Ectodermal cell (in vitro differentiated cells): ENCODE measurements at regions not wholly inside any gene's neighbourhood (a gene's known extent, or its start where the extent isn't known, plus 50 kb on each side); places are given as distances from the start of the nearest gene placed in this dataset.

Experiments used
- H3K27ac ChIP-seq: 2 replicates; pipeline ENCODE4 v1.7.0; 2013; ENCODE audit warnings: mild to moderate bottlenecking, low read depth, low read length; ENCODE audit not compliant: insufficient read depth, poor library complexity, severe bottlenecking
- H3K27me3 ChIP-seq: 2 replicates; pipeline ENCODE4 v1.7.0; 2013; ENCODE audit warnings: mild to moderate bottlenecking, low read length; ENCODE audit not compliant: insufficient read depth, control insufficient read depth, poor library complexity, severe bottlenecking
- H3K36me3 ChIP-seq: one replicate; pipeline ENCODE4 v1.7.0; 2013; ENCODE audit warnings: low read length; ENCODE audit not compliant: control insufficient read depth, insufficient read depth
- H3K4me1 ChIP-seq: one replicate; pipeline ENCODE4 v1.7.0; 2013; ENCODE audit warnings: low read length; ENCODE audit not compliant: control insufficient read depth, insufficient read depth
- H3K4me3 ChIP-seq: 2 replicates; pipeline ENCODE4 v1.7.0; 2013; ENCODE audit warnings: low read depth, low read length, control low read depth; ENCODE audit not compliant: insufficient read depth
- H3K9me3 ChIP-seq: 2 replicates; pipeline ENCODE4 v1.7.0; 2013; ENCODE audit warnings: mild to moderate bottlenecking, low read length, moderate library complexity; ENCODE audit not compliant: control insufficient read depth
- WGBS, 2 experiments: methylation state at CpG; one replicate each; pipeline ENCODE4 v1.1.7; 2013; ENCODE audit warnings: missing lambda C conversion rate in 2 of 2; 5-methylcytosine and 5-hydroxymethylcytosine counted together

- WGBS, 2 experiments = 94 to 98% methylated on average over 3 of the region's 3 CpGs
These were observed 398.7 kb downstream of the BRINP2 start for GRCh38 chr1:177569476-177569875.

DNA sequence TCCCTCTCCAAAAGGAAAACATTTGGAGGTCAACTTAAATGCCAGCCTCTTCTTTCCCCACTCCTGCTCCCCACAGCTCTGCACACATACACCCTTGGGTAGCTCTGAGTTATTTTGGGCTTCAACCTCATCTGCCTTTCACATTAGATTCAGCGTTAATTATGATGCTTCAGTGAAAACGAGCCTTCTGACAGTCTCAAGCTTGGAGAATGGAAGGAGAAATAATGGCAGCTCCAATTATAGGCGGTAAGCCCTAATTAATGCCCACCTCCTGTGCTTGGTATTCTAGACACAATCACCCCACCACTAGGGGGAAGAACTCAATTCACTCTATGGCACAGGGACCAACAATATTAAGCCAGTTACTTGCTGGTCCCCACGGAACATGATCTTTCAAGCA, 397.9 kb downstream of the BRINP2 start:
- H3K4me1 ChIP-seq = no peaks in the 10 kb centered on the region
- no peaks in the 10 kb centered on the region for H3K36me3 ChIP-seq
- WGBS, 2 experiments = 86 to 90% methylated on average over 4 of the region's 4 CpGs
- no peaks in the 10 kb centered on the region for H3K27me3 ChIP-seq
- no peak overlapping the region for H3K4me3 ChIP-seq
- H3K27ac ChIP-seq = no peak overlapping the region
- H3K9me3 ChIP-seq = no peaks in the 10 kb centered on the region

More at GRCh38 chr1:177569476-177569875, 398.7 kb downstream of the BRINP2 start:
- Histone ChIP-seq H3K4me1 (no peaks in the 10 kb centered on the region), H3K36me3 (no peaks in the 10 kb centered on the region), H3K9me3 (no peaks in the 10 kb centered on the region), H3K27me3 (no peaks in the 10 kb centered on the region), H3K27ac (no peak overlapping the region), H3K4me3 (no peak overlapping the region)

DNA sequence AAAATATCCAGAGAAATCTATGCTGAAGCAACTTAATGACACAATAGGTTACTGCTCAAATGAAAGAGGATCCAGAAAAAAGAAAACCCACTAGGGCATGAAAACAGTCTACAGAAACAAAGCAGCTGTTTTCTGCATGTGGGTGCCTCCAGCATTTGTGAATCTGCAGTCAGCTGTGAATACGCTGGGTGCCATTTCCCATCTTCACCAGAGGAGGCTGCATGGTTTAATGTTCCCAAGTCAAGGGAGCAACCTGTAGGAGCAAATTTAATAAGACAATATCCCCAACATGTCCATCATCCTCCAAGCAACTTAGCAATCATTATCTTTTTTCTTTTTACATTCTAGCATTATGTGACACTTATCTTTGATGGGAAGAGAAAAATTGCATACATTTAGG, 396.6 kb downstream of the BRINP2 start:
- H3K4me3 ChIP-seq = no peak overlapping the region
- H3K4me1 ChIP-seq = no peaks in the 10 kb centered on the region
- no peaks in the 10 kb centered on the region for H3K27me3 ChIP-seq
- 77 to 95% methylated on average over 1 of the region's 1 CpG for WGBS, 2 experiments
- no peak overlapping the region for H3K27ac ChIP-seq
- no peaks in the 10 kb centered on the region for H3K36me3 ChIP-seq
- H3K9me3 ChIP-seq = no peaks in the 10 kb centered on the region

- no peaks in the 10 kb centered on the region for H3K4me1 ChIP-seq
- no peak overlapping the region for H3K27ac ChIP-seq
- no peaks in the 10 kb centered on the region for H3K36me3 ChIP-seq
- no peaks in the 10 kb centered on the region for H3K27me3 ChIP-seq
- WGBS, 2 experiments = 95 to 98% methylated on average over 2 of the region's 3 CpGs
- no peak overlapping the region for H3K4me3 ChIP-seq
- H3K9me3 ChIP-seq = no peaks in the 10 kb centered on the region
These were observed 395.7 kb downstream of the BRINP2 start for GRCh38 chr1:177566495-177566894.

- Histone ChIP-seq H3K27me3 (no peaks in the 10 kb centered on the region), H3K9me3 (no peaks in the 10 kb centered on the region), H3K4me1 (no peaks in the 10 kb centered on the region), H3K4me3 (no peak overlapping the region), H3K36me3 (no peaks in the 10 kb centered on the region), H3K27ac (no peak overlapping the region)
- no CpG with 5 or more reads among the region's 1 CpG for WGBS, 2 experiments
These were observed 390.7 kb downstream of the BRINP2 start for GRCh38 chr1:177561436-177561835.

- WGBS, 2 experiments = 89 to 94% methylated on average over 1 of the region's 1 CpG
- Histone ChIP-seq H3K36me3 (no peaks in the 10 kb centered on the region), H3K27me3 (no peaks in the 10 kb centered on the region), H3K27ac (no peak overlapping the region), H3K4me1 (no peaks in the 10 kb centered on the region), H3K9me3 (no peaks in the 10 kb centered on the region), H3K4me3 (no peak overlapping the region)
These were observed 387.6 kb downstream of the BRINP2 start for GRCh38 chr1:177558372-177558771.

DNA sequence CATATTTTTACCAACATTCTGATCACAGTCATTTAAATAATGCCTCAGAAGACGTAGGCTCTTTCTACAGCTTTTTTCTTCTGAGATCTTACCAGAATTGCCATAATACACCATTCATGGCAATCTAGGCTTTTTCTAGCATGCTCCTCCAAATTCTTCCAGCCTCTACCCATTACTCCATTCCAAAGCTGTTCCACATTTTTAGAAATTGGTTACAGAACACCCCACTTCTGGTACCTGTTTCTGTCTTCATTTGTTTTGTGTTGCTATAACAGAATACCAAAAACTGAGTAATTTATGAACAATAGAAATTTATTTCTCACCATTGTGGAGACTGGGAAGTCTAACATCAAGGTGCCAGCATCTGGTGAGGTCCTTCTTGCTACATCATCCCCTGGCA, 385.4 kb downstream of the BRINP2 start:
- no peak overlapping the region for H3K27ac ChIP-seq
- WGBS, 2 experiments = 81 to 90% methylated on average over 1 of the region's 1 CpG
- H3K9me3 ChIP-seq = no peaks in the 10 kb centered on the region
- H3K36me3 ChIP-seq = no peaks in the 10 kb centered on the region
- no peak overlapping the region for H3K4me3 ChIP-seq
- no peaks in the 10 kb centered on the region for H3K27me3 ChIP-seq
- no peaks in the 10 kb centered on the region for H3K4me1 ChIP-seq

DNA sequence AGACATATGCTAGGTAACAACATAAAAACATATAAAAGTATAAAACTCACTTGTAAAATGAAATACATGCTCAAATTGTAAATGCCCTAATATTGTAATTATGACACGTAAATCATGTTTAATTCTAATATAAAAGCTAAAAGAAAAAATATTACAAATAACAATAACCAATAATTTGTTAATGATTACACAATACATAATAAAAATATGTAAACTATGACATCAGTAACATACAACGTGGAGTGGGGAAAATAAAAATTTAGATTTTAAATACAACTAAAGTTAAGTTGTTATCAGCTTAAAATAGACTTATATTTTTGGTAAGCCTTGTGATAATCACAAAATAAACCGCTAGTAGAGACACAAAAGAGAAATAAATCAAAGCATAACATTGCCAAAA, 376.4 kb downstream of the BRINP2 start:
- H3K9me3 ChIP-seq = no peaks in the 10 kb centered on the region

DNA sequence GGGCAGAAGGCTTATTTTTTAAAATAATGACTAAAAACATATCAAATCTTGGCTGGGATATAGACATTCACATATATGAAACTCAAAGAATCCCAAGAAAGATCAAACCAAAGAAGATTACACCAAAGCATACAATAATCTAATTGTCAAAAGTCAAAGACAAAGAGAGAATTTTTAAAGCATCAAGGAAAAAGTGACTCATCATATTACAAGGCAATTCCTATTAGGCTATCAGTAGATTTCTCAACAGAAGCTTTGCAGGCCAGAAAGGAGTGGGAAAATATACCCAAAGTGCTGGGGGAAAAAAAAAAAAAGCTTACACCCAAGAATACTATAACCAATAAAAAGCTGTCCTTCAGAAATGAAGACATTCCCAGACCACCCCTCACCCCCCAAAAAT, 375.6 kb downstream of the BRINP2 start:
- Histone ChIP-seq H3K9me3 (no peaks in the 10 kb centered on the region), H3K27ac (no peak overlapping the region), H3K36me3 (no peaks in the 10 kb centered on the region), H3K27me3 (no peaks in the 10 kb centered on the region), H3K4me3 (no peak overlapping the region), H3K4me1 (no peaks in the 10 kb centered on the region)

More for the DNA sequence above, 376.4 kb downstream of the BRINP2 start:
- no peaks in the 10 kb centered on the region for H3K27me3 ChIP-seq
- no peak overlapping the region for H3K27ac ChIP-seq
- no peak overlapping the region for H3K4me3 ChIP-seq
- no peaks in the 10 kb centered on the region for H3K36me3 ChIP-seq
- 100% methylated on average over 1 of the region's 3 CpGs; no CpG with 5 or more reads in 1 of the 2 experiments for WGBS, 2 experiments
- no peaks in the 10 kb centered on the region for H3K4me1 ChIP-seq

DNA sequence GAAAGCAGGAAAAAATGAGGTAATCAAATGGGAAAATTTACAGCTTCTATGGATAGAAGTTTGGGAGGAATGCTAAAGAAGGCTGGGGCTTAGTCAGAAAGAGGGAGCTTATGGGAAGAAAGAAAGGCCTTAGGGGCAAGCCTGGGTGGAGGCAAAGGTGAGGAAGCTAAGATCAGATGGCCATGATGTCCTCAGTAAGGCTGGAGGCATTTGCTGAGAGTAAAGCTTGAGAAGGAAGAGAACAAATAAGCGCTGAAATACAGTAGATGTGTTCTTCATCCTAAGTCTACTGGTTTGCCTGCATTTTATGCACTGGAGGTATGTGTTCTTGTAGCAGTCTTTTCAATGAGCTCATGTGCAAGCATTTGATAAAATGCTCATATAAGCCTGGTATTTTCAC, 355.4 kb downstream of the BRINP2 start:
- Histone ChIP-seq H3K27ac (no peak overlapping the region), H3K4me3 (no peak overlapping the region), H3K4me1 (peaks cover 6% of the 10 kb centered on the region), H3K27me3 (no peaks in the 10 kb centered on the region), H3K36me3 (no peaks in the 10 kb centered on the region), H3K9me3 (no peaks in the 10 kb centered on the region)
- WGBS, 2 experiments = 98 to 100% methylated on average over 1 of the region's 1 CpG

GRCh38 chr1:177525176-177525575, 354.4 kb downstream of the BRINP2 start:
- H3K4me1 ChIP-seq = peaks cover 6% of the 10 kb centered on the region
- H3K27me3 ChIP-seq = no peaks in the 10 kb centered on the region
- no peak overlapping the region for H3K27ac ChIP-seq
- 78 to 84% methylated on average over 2 of the region's 2 CpGs for WGBS, 2 experiments
- no peaks in the 10 kb centered on the region for H3K9me3 ChIP-seq
- H3K4me3 ChIP-seq = no peak overlapping the region
- H3K36me3 ChIP-seq = no peaks in the 10 kb centered on the region
